Spleen (tissue), 7 donors: ENCODE measurements at regions not wholly inside any gene's neighbourhood (a gene's known extent, or its start where the extent isn't known, plus 50 kb on each side); places are given as distances from the start of the nearest gene placed in this dataset.

Source experiments
- POLR2A ChIP-seq, 3 donors: fragments of 450-650 bp; IDR thresholded peaks; one replicate each; pipeline ENCODE4 v1.5.1; 2017; ENCODE audit warnings: antibody characterized with exemption in 3 of 3, mild to moderate bottlenecking in 1 of 3
- POLR2AphosphoS5 ChIP-seq, 3 donors: sonication (generic); formaldehyde crosslinking; IDR thresholded peaks; one replicate each; pipeline ENCODE4 v1.5.1; 2017; ENCODE audit warnings: antibody characterized with exemption in 3 of 3
- TF ChIP-seq, protein P1 (sequence below), 11 experiments: fragments of 200-600 bp in 7 of 11; fragments of 450-650 bp in 4 of 11; sonication (generic) in 4 of 11; IDR thresholded peaks in 8 of 11; conservative IDR thresholded peaks in 3 of 11; 1 replicate in 7 of 11; 2 replicates in 4 of 11; pipeline versions ENCODE4 v1.4.0 to v1.8.0; 2016 to 2021; ENCODE audit warnings: antibody characterized with exemption in 11 of 11, inconsistent platforms in 4 of 11, mild to moderate bottlenecking in 1 of 11
- donor health status: DM: no; HTN: no; CAD: no; lungs with moderate emphysema.
- donor health status: DM: no; HTN: no; CAD: no.
- donor health status: DM: no; HTN: no; CAD: no.

DNA sequence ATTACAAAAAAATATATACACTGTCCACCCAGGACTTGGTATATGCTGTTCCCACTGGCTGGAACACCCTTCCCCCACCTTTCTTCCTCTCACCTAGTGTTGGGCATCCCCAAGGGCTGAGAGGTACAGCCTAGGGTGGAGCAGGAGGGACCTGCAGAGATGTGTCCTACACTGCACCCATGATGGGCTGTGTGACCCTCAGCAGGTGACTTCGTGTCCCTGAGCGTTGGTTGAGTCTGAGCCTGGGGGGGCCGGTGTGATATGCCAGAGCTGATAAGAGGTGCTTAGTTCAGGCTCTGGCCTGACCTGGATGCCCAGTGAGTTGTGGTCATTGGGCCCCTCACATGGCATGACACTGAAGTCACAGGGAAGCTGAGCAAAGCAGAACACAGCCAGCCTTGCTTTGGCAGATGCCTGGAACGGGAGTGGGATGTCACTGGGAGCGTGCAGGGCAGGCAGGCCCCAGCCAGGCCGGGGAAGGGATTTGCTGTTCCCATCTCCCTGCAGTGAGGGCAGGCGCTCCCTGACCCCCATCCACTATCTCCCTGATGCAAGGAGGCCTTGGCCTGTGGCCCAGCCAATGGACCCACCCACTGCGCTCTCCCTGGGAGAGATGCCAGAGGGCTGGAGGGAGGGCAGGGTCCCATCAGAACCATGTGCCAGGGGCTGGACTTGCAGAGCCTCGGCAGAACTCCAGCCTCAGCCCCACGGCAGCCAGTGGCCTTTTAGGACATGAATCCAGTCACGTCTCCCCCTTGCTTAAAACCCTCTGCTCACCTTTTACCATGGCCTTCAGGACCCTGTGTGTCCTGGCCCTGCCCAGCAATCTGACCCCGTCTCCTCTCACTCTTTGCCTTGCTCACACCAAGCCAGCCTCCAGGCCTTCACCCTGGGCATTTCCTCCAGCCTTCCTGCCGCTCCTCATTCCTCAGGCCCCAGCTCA lies 138.9 kb downstream of the MN1 start:
- TF ChIP-seq, protein P1, sequence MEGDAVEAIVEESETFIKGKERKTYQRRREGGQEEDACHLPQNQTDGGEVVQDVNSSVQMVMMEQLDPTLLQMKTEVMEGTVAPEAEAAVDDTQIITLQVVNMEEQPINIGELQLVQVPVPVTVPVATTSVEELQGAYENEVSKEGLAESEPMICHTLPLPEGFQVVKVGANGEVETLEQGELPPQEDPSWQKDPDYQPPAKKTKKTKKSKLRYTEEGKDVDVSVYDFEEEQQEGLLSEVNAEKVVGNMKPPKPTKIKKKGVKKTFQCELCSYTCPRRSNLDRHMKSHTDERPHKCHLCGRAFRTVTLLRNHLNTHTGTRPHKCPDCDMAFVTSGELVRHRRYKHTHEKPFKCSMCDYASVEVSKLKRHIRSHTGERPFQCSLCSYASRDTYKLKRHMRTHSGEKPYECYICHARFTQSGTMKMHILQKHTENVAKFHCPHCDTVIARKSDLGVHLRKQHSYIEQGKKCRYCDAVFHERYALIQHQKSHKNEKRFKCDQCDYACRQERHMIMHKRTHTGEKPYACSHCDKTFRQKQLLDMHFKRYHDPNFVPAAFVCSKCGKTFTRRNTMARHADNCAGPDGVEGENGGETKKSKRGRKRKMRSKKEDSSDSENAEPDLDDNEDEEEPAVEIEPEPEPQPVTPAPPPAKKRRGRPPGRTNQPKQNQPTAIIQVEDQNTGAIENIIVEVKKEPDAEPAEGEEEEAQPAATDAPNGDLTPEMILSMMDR (IDR thresholded peaks at IDR 0.05 in 8 of 11, conservative IDR thresholded peaks at IDR 0.05 in 3 of 11), result no peak
- peak in 2 of 3 donors; percentile 56 to 69 for TF ChIP-seq POLR2AphosphoS5 (IDR thresholded peaks at IDR 0.05)
- no peak for TF ChIP-seq POLR2A (IDR thresholded peaks at IDR 0.05)
